PC-3 (cell line): ENCODE measurements at regions not wholly inside any gene's neighbourhood (a gene's known extent, or its start where the extent isn't known, plus 50 kb on each side); places are given as distances from the start of the nearest gene placed in this dataset.

ENCODE experiments used
- CTCF ChIP-seq: fragments of 300-600 bp; sonication (generic); conservative IDR thresholded peaks from 2 replicates; pipeline ENCODE4 v1.5.1; 2017; ENCODE audit warnings: antibody characterized with exemption, low read depth, mild to moderate bottlenecking, low read length
- EZH2phosphoT487 ChIP-seq: fragments of 300-600 bp; sonication (generic); IDR thresholded peaks from 2 replicates; pipeline ENCODE4 v1.6.1; 2018; ENCODE audit warnings: mild to moderate bottlenecking, antibody characterized with exemption, low read length, borderline replicate concordance

DNA sequence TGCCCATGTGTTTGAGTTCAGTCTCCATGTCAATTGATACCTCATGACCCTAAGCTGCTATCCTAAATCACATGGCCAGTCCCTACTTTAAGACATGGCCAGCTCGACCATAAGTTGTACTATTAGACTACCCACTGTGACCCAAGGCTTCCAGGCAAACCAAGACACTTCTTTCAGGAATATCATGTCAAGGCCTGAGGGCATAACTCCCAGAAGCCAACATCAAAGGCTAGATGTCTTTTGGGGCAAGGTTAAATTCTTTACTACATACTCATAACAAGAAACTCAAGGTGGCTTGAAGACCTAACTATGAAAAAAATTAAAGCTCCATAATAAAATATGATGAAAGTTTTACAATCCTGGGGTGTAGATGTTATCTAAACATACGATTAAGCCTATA lies 192.9 kb upstream of the PRNP start:
- TF ChIP-seq CTCF (no peak), EZH2phosphoT487 (no peak)
